Fibroblast of gingiva (primary cell): ENCODE measurements at regions not wholly inside any gene's neighbourhood (a gene's known extent, or its start where the extent isn't known, plus 50 kb on each side); places are given as distances from the start of the nearest gene placed in this dataset.
"Not testable (repeated sequence)": the region's sequence is repeated elsewhere in the genome, so short reads cannot be mapped to it uniquely, and the experiment has no call there.

Experiments
- DNase-seq: peaks from one replicate; pipeline ENCODE4 v3.0.0-alpha.2; 2011; ENCODE audit warnings: low read depth

DNA sequence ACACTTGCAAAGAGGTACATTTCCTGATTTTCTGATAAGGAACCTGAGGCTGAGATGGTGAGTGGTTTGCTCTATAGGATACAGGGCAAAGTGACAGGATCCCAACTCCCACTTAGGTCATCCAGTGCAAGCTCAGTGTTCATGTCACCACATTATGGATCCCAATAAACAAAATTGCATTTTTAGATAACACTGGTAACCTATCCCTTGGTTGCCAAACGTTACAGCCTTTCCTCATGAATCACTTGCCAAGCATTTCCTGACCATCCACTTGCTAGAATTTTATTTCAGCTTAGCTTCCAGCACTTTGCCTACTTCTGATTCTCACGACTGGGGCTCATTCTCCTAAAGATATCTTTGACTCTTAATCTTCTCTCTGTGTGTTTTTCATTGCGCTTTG, 131.4 kb upstream of the ODAD2 start:
- peak; percentile 21 for DNase-seq

DNA sequence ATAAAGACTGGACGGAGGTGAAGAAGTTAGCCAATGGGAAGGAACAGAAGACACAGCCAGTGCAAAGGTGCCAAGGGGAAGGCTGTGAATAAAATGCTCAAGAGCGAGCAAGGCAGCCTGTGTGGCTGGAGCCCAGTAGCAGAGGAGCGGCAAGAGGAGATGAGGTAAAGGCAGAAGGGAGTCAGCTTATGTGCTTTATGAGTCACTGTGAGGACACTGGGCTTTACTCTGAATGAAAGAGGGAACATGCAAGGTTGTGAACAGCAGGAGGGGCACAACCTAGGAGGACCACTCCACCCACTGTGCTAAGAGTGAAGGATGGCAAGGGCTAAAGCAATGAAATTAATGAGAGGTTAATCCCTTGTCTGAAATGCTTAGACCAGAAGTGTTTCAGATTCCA, 129.0 kb upstream of the ODAD2 start:
- no peak for DNase-seq

DNA sequence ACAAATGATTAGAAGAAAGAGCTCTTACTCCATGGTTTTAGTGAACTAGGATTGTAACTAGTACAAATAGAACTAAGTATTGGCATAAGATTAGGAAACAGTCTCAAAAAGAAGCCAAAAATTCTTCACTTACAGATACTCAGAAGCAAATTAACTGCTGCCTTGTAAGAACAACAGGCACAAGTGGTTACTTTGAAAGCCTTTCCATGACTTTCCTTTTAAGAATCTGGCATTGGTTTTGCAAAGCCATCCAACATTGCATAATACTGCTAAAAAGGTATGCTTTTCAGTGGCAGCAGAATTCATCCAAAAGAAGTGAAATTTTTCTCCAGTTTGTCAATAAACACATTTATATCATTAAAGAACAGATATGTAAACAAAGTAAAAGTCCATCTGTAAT, 126.8 kb upstream of the ODAD2 start:
- peak; percentile 62 for DNase-seq

DNA sequence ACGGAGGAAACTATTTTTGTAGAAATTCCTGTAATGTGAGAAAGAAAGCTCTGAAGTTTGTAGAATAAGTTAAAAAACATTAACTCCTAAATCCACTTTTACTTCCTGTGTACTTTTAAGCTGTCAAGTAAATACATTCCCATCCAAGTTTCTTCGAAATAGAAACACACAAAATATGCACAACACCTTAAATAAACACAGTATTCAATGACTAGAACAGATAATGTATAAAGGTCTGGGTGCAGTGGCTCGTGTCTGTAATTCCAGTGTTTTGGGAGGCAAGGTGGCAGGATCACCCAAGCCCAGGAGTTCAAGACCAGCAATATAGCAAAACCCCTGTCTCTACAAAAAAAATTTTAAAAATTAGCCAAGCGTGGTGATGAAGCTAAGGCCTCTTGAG, 121.9 kb upstream of the ODAD2 start:
- DNase-seq: no peak

DNA sequence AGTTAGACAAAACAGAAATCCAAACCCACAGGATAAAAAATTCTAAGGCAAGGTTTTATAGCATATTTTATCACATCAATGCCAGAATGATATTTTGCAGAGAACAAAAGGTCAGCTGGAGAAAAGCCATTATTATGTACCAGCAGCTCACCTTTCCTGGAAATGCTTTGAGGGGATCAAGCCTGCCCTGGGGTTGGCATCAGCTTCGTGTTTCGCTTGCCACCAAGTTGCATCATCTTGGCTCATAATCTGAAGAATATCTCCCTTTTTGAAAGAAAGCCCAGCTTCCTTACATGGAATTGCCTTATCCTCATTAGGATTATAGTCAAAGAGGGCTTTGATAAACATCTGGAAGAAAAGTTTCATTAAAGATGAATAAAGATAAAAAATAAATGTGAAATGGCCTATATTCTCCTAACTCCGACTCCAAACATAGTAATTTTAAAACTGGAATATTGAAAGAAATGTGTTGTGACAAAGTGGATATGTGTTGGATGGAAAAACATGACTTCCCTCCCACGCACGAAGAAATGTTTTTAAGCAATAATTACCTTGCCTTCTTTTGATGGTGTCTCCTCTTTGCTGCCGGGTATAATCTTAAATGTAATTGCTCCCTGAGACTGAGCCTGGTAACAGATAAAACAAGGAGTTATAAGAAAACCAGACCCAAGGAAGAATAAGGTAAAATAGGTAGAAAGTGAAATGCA, 121.3 kb upstream of the ODAD2 start:
- peak; percentile 8 for DNase-seq

DNA sequence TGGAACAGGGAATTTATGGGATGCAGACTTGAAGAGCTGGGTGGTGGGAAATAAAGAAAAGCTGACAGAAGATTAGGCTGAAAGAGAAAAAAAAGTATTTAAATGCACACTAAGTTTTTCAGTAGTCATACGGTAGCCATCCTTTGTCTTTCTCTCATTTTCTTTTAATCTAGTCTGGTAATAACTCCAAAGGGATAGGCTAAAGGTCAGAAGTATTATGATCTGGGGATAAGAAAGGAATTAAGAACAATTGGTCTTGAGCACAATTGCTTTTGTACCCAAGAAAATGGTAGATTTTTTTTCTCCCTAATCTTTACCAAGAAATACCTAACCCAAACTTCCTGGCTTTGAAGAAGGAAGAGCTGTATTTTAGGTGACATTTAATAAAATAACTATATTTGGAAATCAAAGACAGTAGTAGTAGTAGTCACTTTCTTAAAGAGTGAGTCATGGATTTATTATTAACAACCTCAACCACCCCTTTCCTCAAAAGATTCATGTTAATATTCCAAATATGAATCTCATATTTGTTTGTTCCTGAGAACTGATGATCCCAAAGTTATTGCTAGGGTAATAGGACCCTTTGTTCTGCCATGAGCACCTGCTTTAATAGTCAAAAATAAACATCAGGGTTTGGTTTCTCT, 120.2 kb upstream of the ODAD2 start:
- no peak for DNase-seq

DNA sequence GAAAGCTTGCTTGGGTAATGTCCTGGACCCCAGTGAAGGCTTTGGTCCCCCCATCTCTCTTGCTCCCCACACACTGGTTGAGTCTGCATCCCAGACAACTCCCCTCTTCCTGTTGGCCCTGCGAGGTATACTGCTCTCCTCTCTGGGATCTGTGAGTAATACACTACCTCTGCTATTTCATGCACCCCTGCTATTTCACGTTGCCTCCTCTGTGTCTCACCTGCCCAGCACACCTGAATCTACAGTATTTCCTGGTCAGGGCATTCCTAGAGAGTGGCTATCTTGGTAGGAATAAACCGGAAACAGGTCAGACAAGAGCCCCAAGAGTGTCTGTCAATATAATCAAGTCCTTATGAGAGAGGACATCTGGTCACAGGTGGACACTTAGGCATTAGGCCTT, 114.3 kb upstream of the ODAD2 start:
- DNase-seq: no peak

DNA sequence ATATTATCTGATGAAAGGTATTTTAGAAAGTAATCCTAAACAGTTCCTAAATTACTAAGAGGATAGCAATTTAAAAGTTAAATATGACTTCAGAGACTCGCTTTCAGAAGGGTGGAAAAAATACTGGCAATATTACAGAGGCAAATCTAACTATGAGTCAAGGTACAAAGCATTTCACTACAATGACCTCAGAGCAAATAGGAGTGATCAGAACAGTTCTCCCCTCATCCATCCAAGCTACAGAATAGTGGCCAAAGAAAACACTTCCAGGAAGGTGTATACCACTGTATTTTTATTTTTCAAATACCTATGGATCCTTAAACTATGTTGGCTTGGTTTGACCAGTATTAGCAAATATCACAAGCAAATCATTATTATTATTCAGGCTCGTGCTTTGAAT, 112.8 kb upstream of the ODAD2 start:
- DNase-seq: no peak

DNA sequence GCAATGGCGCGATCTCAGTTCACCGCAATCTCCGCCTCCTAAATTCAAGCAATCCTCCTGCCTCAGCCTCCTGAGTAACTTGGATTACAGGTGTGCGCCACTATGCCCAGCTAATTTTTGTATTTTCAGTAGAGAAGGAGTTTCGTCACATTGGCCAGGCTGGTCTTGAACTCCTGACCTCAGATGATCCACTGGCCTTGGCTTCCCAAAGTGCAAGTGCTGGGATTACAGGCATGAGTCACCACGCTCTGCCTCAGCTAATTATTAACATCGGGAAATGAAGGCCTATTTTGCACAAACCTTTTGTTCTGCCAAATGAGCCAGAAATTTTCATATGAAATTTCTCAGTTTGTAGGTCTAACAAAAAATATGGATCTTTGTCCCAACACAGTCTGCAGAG, 106.7 kb upstream of the ODAD2 start:
- no peak for DNase-seq

DNA sequence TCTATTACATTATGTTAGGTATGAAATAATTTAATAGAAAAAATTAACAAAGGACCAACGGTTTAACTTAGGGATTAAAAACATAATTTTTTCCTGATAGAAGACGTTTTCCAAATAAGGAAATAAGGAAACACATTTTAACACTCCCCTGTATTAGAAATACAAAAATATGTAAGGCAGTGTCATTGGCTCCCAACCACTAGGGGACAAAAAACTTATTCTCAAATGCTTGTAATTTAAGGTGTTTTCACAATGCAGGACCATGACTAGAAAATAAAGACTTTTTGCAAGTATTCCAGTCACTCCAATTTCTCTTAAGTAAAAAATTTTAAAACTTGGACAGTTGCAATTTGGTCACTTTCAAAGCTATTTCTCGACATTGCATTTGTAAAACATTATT, 98.8 kb upstream of the ODAD2 start:
- DNase-seq: no peak

DNA sequence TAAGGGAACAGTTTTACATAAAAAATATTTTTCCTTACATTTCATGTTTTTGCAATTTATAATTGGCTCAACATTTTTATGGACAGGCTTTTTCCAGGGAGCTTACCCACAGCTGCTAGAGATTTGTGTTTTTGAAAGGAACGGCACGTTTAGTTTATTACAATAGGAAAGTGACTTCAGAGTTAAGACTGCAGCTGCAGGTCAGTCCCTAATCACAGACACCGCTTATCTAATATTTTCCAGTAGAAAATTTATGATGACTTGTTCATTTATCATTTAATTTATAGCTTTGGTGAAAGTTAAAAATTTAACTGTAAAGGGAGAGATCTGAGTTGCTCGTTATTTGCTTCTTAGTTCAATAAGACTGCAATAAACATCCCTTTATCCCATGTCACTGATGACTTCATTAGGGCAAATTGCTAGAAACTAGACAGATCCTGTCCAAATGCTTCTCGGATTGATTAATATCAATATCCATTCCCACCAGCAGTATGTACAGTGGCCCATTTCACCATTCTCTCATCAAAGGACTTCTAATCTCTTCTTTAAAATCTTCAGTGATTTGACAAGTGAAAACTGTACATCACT, 97.0 kb upstream of the ODAD2 start:
- DNase-seq: no peak

DNA sequence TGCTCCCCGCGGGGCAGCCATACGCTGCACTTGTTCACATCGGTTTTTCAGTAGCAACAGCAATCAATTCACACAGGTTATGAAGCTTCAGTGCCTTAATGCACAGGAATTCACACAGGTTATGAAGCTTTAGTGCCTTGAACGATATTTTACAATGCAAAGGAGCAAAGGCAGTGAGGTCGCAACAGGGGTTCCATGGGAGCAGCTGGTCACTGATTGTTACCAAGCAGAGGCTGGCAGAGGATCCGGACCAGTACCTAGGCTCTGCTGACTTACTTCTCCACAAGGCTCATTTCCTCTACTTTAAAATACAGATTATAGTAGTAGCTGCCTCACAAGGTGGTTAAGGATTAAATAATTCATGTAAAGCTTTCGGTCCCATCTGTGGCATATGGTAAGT, 95.2 kb upstream of the ODAD2 start:
- no peak for DNase-seq

DNA sequence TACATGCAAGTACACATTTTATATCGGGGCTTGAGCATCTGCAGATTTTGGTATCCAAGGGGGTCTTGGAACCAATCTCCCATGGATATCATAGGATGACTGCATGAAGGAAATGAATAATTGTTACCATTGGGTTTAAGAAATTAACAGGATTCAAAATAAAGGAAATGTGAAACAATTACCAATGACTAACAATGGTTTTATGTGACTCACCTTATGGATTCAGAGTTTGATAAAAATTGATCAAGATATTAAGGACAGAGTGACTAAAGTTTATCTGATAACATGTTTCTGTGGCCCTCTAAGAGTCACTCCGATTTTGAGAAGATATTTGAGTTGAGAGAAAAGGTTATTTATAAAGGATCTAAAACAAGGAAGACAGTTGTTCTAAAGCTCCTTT, 93.0 kb upstream of the ODAD2 start:
- no peak for DNase-seq

DNA sequence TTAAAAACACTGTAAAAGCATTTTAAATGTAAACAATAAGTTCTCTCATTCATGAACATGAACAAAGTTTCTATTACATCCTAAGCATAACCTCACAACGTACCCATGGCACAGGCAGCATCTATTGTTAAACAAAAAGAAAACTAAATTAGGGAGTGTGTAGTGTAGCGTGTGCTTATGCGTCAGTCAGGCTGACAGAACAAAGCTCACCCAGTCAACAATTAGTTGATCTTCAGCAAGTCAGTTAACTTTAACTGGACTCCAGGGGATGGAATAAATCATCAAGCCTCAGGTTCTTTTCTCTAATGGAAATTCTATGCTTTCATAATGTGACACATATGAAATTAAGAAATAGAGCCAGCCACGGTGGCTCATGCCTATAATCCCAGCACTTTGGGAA, 91.6 kb upstream of the ODAD2 start:
- no peak for DNase-seq

DNA sequence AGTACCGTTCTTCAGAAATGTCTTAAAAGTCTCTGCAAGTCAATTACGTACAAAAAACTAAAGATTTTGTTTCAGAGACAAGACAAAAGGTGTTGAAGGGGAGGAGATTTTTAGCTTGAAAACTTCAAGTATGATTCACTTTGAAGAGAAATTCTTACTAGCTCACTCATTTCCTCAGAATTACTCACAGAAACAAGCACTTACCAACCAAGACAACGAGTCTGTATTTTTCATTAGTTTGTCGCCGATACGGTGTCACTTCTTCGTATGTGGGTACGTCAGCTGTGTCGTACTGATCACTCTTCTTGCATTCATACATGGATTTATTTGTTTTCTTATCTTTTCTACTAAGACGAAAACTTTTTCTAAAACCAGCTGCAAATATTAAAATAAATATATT, 90.6 kb upstream of the ODAD2 start:
- peak; percentile 36 for DNase-seq

DNA sequence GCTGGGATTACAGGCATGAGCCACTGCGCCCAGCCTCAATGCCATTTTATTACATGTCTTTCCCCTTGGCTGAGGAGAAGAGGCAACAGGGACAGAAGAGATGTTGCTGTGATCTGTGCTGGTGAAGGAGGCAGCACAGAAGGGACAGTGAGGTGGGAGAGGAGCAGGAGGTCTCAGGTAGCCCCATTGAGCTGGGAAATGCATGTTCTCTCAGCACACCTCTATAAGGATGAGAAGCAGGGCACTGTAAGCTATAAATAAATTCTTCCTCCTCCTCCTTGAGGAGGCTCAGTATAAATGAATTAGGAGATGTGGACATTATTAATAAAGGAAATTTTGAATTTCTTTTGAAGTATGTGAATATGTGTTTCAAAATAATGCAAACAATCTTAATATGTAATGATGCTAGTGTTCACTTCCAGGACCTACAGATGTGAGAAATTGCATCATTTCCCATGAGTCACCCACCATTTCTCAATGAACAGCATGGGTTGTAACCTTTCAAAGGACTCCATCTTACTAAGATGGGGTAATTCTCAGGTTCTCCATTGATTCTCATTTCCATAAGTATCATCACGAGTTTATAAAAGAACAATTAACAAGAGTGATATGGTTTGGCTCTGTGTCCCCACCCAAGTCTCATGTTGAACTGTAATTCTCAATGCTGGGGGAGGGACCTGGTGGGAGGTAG, 88.9 kb upstream of the ODAD2 start:
- DNase-seq: peak; percentile 85

DNA sequence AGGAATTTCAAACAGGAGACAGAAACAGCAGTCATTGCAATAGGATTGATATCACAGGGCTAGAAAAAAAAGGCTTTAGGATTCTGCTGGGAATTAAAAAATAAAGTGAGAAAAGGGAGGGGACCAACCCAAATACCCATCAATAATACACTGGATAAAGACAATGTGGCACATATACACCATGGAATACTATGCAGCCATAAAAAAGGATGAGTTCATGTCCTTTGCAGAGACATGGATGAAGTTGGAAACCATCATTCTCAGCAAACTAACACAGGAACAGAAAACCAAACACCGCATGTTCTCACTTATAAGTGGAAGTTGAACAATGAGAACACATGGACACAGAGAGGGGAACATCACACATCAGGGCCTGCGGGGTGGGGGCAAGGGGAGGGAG, 86.9 kb upstream of the ODAD2 start:
- DNase-seq: not testable (repeated sequence)

DNA sequence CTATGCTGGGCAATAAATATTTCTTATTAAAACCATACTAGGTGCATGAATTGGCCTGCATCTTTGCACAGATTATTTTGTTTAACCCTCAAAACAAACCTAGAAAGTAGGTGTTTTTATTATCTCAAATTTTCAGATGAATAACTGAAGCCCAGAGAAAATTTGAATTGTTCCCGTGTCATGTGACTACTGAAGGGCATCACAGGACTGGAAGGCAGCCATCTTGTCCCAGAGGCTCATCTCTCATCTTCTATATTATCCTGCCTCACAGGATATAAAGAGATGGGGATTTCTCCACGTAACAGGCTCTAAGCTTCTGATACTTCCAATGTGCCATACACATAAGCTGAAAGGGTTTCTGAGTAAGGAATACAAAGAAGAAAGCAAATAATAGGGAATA, 84.0 kb upstream of the ODAD2 start:
- no peak for DNase-seq

DNA sequence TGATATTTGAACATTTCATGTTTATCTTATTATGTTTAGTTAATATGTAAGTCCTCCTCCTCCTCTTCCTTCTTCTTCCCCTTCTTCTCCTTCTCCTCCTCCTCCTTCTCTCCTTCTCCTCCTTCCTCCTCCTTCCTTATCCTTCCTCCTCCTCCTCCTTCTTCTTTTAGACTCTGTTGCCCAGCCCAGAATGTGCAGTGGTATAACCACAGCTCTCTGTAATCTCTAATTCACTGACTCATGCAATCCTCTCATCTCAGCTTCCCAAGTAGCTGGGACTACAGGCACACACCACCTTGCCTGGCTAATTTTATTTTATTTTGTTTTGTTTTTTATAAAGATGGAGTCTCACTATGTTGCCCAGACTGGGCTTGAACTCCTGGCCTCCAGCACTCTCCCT, 83.4 kb upstream of the ODAD2 start:
- no peak for DNase-seq

DNA sequence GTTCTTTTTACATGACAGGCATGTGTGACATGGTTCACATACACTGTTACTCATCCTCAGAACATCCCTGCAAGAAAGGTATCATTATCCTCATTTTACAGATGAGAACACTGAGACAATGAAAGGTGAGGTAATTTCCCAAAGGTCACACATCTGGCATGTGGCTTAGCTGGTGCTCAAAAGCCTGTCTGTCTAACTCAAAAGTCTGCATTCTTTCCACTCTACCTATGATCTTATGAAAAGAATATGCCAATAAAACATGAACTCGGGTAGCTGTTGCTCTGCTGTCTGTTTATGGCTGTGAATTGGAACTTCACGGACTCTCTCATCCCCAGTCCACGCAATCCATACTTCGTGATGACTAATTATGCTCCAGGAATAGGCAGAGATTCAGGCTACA, 79.0 kb upstream of the ODAD2 start:
- peak; percentile 20 for DNase-seq

DNA sequence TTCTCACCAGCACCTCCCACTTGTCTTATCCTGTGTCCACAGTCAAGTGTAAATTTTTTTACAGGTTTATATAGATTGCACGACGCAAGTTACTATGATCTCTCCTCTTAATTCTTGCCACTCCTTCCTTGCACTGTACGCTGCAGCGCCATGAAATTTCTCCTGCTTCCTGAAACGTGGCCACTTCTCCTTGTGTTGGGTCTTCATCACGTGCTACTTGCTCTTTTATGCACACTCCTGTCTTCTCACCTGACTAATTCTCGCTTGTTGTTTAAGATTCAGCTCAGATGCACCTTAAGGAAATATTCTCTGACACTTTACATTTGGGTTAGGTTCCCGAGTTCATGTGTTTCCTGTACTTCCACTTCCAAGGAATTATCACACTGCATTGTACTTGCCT, 76.5 kb upstream of the ODAD2 start:
- no peak for DNase-seq

DNA sequence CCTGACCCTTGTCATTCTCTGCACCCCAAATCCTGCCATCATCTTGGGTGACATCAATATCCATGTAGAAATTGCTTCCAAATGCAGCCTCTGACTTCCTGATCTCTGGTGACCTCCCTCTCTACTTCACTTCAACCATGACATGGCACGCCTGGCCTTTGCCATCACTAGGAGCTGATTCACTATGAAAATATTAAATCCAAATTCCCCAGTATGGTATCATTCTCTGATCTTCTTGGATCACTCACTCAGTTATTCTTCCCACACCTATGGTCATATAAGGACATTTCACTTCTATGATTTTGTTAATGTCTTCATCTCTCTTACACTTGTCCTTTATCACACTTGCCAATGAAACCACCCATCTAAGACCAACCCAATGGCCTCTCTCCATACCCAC, 73.7 kb upstream of the ODAD2 start:
- peak; percentile 18 for DNase-seq

DNA sequence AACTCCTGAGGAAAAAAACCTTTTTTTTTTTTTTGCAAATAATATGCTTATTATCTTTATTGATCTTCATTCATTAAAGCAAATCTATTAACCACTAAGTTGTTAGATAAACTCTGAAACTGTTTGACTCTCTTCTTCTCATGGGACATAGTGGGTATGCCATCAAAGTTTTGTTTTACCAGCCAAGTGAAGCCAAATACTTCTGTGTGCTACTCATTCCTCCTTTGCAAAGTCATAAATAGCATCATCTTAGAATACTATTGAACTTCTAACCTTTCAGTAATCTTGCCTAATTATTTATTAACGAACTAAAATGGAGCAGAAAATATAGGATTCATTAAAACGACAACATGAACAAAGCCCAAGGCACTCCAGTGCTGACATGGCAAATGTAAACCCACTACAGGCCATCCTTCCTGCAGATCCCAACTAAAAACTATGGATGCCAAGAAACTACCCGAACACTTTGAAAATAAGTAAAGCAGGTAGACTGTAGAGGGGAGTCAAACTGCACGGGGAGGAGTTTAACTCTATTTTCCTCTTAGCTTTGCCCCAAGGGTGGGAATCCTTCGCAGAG, 61.2 kb upstream of the ODAD2 start:
- no peak for DNase-seq
